Epithelial cell of proximal tubule (primary cell): ENCODE measurements at regions not wholly inside any gene's neighbourhood (a gene's known extent, or its start where the extent isn't known, plus 50 kb on each side); places are given as distances from the start of the nearest gene placed in this dataset.

Source experiments
- DNase-seq: peaks from one replicate; pipeline ENCODE4 v3.0.0-alpha.2; 2011; ENCODE audit warnings: low read depth
- H3K4me3 ChIP-seq: 2 replicates; pipeline ENCODE4 v1.5.1; 2011; ENCODE audit warnings: low read depth, mild to moderate bottlenecking, low read length
- TF ChIP-seq, protein P1 (sequence below): conservative IDR thresholded peaks from 2 replicates; pipeline ENCODE4 v1.5.1; 2012; ENCODE audit warnings: low read depth, mild to moderate bottlenecking, low read length

DNA sequence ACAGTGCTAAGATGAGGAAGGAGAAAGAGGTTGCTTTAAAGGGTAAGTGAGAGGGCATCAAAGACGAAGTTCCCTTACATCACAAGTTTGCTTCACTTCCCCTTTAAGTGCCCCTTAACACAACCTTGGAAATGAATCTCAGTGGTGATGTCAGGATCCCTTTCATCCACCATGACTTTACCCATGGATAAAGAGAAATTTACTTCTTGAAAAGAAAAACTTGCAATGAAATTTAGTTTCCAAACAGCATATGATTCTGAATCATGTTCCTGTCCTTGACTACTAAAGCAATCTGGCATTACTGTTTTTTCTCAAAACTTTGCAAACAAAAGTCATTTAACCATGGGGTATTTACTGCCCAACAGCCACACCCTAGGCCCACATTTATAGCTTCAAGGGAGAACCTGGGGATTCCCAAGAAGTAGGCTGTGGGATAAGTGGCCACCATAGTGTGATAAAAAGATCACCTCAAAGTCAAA lies 135.9 kb downstream of the ITGB8 start:
- TF ChIP-seq, protein P1, sequence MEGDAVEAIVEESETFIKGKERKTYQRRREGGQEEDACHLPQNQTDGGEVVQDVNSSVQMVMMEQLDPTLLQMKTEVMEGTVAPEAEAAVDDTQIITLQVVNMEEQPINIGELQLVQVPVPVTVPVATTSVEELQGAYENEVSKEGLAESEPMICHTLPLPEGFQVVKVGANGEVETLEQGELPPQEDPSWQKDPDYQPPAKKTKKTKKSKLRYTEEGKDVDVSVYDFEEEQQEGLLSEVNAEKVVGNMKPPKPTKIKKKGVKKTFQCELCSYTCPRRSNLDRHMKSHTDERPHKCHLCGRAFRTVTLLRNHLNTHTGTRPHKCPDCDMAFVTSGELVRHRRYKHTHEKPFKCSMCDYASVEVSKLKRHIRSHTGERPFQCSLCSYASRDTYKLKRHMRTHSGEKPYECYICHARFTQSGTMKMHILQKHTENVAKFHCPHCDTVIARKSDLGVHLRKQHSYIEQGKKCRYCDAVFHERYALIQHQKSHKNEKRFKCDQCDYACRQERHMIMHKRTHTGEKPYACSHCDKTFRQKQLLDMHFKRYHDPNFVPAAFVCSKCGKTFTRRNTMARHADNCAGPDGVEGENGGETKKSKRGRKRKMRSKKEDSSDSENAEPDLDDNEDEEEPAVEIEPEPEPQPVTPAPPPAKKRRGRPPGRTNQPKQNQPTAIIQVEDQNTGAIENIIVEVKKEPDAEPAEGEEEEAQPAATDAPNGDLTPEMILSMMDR = no peak
- DNase-seq = no peak
- H3K4me3 ChIP-seq = no peak overlapping the region

DNA sequence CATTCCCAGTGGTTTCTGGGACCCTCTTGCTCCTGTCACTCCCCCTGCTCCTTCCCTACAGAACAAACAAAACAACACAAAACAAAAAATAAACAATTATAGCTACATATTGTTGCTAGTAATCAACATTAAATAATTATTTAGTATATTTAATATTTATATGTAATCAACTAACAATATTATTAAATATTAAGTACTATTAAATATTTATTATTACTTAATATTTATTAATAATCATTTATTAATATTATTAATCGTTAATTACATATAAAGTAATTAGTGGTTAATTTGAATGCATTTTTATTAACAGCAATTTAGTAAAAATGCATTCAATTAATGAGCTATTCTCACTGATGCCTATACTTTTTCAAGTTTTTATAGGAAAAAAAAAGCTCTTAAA lies 139.4 kb downstream of the ITGB8 start:
- no peak for DNase-seq
- TF ChIP-seq, protein P1 = no peak

DNA sequence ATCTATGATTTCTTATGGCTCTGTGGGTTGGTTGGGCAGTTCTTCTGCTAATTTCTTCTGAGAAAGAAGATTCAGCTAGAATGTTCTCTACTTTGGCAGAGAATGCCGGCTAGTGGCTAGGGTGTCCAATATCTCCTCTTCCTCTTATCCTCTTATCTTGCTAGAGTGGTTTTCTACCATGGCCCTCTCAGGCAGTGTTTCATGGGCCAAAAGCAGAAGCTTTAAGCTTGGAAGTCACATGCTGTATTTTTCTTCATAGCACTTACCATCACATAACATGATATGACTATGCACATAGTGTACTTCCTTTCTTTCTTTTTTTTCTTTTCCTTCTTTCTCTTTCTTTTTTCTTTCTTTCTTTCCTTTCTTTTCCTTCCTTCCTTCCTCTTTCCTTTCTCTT lies 140.0 kb downstream of the ITGB8 start:
- no peak overlapping the region for H3K4me3 ChIP-seq
- no peak for DNase-seq
- TF ChIP-seq, protein P1 = no peak

More for the DNA sequence above, 139.4 kb downstream of the ITGB8 start:
- no peak overlapping the region for H3K4me3 ChIP-seq

DNA sequence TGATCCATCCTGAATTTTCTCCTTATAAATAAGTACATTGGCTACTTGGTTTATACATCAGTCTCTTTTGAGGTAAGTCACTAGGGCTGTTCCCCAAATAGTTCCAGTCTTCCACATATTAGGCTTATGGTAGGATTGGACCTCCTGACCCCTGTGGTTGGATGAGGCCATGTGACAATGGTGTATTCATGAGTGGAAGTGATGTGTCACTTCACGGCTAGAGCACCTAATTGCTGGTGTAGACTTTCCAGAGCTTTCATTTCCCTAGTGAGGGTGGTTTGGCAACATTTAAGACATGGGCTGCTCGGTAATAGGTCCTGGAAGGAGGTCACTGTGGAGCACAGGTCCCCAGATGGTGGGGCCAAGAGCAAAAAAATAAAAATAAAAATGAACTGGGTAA lies 141.2 kb upstream of the ABCB5 start:
- no peak overlapping the region for H3K4me3 ChIP-seq
- TF ChIP-seq, protein P1 = no peak
- DNase-seq = no peak

DNA sequence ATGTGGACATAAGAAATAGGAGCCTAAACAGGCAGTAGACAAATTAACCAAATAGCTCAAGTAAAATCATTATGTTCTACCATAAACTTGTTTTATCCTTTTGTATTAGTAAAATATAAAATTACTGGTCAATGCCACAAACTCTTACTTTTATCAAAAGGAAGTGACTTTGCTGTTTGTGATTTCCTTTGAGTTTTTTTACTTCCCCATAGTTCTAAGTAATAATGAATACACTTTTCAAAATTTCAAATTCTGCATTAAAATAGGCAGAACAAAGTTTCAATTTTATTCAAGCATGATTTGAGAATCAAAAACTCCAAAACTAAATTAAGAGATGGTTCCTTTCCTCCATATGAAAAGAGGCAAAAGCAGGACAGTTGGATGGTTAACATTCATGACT lies 139.7 kb upstream of the ABCB5 start:
- no peak overlapping the region for H3K4me3 ChIP-seq
- TF ChIP-seq, protein P1 = no peak

DNA sequence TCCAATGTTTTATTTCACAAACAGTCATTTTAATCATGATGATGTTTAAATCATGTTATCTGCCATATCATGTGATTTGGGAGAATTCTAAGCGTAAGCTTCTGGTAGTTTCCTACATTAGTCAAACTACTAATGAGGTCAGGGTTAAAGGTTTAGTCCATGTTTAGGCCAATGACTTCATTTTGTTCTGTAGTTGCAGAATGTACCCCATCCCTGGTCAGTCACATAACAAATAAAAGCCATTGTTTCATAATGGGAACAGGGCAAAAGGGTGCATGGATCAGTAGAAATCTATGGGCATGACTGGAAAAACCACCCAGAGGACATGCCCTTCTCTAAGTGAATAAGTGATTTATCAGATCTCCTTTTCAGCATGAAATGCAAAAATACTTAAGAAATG lies 138.4 kb upstream of the ABCB5 start:
- TF ChIP-seq, protein P1 = no peak
- no peak overlapping the region for H3K4me3 ChIP-seq
- DNase-seq = no peak

More for the DNA sequence above, 139.7 kb upstream of the ABCB5 start:
- DNase-seq = no peak

DNA sequence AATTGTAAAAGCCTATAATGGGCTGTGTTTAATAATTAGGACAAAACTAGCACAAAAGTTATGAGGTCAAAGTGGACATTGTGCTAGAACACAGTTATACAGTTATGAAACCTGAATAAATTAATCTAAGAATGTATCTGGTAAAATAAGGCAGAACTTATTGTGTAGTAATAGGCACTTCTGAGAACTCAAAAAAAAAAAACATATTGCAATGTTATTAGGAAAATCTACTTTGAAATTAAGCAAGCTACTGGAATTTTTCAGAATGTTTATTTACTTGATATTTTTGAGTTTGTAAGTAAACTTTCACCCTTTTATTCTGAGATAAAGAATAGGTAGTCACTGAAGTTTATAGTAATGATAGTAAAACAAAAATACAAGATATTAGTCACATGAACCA lies 135.8 kb upstream of the ABCB5 start:
- TF ChIP-seq, protein P1 = no peak
- no peak for DNase-seq
- H3K4me3 ChIP-seq = no peak overlapping the region
